GM18499 (cell line): ENCODE measurements at regions not wholly inside any gene's neighbourhood (a gene's known extent, or its start where the extent isn't known, plus 50 kb on each side); places are given as distances from the start of the nearest gene placed in this dataset.
"Not testable (repeated sequence)": the region's sequence is repeated elsewhere in the genome, so short reads cannot be mapped to it uniquely, and the experiment has no call there.

Source experiments
- ATAC-seq: cut with Tn5 transposase; IDR thresholded peaks from one replicate; pipeline ENCODE4 v1.9.1; 2021; ENCODE audit warnings: moderate number of reproducible peaks; ENCODE audit not compliant: insufficient read depth, unreplicated experiment

DNA sequence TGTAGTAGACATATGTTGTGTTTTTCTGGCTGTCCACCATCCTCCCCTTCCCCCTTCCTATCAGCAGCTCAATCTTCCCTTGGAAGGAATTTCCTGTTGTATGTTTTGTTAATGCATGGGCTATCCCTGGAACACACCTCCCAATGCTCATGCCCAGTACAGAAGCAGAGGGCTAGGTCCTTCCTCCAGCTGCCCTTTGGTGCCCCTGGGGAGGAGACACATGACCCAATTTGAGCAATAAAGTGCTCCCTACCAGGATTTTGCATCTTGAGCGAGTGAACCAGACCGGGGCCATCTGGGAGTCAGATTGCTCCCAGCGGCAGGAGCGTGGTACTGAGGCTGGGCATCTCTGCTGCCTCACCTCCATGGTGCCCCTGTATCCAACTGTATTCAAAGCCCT, 141.5 kb upstream of the MED13 start:
- no peak for ATAC-seq

- not testable (repeated sequence) for ATAC-seq
These were observed 132.1 kb upstream of the MED13 start for GRCh38 chr17:62197156-62197555.

DNA sequence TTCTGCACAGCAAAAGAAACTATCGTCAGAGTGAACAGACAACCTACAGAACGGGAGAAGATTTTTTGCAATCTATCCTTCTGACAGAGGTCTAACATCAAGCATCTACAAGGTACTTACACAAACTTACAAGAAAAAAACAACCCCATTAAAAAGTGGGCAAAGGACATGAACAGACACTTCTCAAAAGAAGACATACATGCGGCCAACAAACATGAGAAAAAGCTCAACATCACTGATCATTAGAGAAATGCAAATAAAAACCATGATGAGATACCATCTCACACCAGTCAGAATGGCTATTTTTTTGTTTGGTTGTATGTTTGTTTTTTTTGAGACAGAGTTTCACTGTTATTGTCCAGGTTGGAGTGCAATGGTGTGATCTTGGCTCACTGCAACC, 131.5 kb upstream of the MED13 start:
- not testable (repeated sequence) for ATAC-seq

GRCh38 chr17:62194401-62194800, 129.3 kb upstream of the MED13 start:
- no peak for ATAC-seq

- ATAC-seq: no peak
These were observed 128.2 kb upstream of the MED13 start for GRCh38 chr17:62193249-62193648.

GRCh38 chr17:62191390-62192361, 126.6 kb upstream of the MED13 start:
- no peak for ATAC-seq

GRCh38 chr17:62189377-62189776, 124.3 kb upstream of the MED13 start:
- no peak for ATAC-seq

GRCh38 chr17:62188713-62189112, 123.6 kb upstream of the MED13 start:
- no peak for ATAC-seq

GRCh38 chr17:62187681-62188080, 122.6 kb upstream of the MED13 start:
- ATAC-seq: no peak

DNA sequence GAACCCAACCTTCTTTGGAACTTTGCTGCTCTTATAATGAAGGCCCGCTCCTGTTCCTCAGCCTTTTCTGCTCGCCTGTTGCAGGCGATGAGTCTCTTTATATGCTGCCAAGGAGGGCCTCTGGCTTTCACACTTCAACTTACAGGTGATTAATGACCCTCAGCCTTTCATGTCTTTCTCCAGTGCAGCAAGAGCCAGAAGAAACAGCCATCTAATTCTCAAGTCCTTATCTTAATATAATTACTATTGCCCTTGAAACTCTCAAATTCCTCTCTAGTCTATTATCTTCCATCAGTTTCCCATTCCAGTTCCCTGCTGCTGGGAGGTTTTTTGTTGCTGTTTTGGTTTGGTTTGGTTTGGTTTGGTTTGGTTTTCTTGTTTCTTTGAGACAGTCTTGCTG, 121.8 kb upstream of the MED13 start:
- no peak for ATAC-seq

- no peak for ATAC-seq
These were observed 115.7 kb upstream of the MED13 start for GRCh38 chr17:62180772-62181171.

- no peak for ATAC-seq
These were observed 114.6 kb upstream of the MED13 start for GRCh38 chr17:62179525-62180161.

DNA sequence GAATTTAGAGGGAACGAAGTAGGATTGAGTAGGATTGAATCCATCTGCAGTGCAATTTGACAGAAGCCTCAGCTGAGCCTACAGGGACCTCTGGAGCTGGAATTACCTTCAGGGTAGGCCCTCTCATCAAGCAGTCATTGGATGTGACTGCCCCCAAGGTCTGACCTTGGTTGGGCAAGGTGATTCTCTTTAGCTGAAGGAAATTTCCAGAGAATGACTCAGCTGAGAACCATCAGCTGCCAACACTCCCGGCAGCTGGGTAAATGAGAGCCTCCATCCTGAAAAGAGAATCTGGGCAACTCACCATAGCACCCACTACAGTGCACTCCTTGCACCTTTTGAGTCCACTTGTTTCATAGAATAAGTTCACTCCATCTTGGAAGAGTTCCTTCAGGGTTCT, 113.5 kb upstream of the MED13 start:
- no peak for ATAC-seq

DNA sequence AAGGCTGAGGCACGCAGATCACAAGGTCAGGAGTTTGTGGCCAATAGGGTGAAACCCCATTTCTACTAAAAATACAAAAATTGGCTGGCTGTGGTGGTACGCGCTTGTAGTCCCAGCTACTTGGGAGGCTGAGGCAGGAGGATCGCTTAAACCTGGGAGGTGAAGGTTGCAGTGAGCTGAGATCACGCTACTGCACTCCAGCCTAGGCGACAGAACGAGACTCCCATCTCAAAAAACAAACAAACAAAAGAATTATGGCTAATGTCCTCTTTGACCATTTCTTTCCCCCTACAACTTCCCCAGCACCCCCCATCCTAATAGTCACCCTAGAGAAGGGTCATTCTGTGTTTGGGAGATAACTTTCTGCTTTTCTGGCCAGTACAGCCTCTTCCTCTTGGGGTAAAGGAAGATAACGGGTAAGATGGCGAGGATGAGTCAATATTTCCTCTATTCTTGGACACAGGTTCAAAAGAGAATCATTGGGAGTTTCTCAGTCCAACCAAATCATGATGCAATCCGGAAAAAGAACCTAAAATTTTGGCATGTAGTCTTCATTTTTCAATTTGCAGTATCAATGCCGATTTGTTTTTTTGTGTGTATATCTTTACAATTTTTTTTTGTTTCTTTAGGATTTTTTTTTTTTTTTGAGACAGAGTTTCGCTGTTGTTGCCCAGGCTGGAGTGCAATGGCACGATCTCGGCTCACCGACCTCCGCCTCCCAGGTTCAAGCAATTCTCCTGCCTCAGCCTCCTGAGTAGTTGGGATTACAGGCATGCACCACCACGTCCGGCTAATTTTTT, 107.6 kb upstream of the MED13 start:
- ATAC-seq: no peak

DNA sequence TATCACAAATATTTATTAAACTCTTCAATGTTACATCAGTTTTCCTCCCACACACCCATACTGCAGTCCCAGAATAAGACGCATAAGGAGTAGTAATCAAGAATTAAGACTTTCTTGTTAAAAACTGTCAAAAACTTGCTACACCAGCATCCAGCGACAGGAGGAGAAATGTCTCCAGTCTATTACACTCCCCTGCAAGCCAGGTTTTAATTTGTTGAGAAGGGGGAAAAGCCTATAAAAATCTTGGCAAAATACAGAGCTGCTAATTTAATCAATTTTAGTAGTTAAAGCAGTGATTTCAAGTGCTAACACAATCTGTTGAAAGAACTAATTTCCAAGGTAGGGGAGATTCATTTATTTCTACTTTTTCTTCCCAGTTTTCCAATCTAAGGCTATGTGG, 102.0 kb upstream of the MED13 start:
- ATAC-seq: no peak

DNA sequence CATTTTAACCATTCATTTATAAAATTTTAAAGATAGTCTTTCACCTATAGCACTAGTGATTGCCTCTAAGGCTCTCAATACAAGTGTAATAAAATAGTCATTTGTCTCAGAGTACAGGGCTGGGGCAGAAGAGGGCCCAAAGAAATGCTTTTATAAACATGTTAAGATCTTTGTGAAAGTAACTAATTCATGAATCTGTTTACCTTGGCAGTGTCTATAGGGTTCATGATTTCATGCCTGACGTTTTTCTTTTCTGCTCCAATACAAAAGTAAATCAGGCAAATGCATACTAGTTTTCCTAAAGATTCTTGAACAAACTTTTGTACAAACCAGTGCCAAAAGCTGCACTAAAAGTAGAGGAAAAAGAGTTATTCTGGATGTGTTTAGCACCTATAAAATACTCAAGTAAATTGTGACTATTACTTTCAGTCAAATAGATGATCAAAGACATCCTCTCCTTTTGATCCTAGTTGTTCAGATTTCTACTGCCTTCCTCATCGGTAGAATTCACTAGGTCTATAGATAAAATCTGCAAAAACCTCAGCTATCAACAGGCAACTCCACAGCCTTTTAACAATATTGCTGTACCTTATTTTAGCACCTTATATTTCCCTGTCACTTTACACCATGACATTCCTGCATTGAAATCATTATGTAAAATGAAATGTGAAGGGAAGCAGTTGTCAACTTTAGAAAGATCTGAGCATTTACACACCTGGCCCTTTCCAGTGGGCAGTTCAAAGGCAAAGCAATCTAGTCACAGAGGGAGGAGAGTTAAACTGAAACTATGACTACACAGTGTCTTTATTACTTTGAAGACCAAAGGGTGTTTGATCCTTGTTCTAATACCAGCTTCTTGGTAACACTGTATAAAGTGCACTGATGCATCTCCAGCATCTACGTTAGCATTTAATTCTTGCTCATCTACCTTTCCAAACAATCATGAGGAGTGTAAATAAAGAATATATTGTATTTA, 100.0 kb upstream of the MED13 start:
- ATAC-seq: no peak

- no peak for ATAC-seq
These were observed 98.8 kb upstream of the MED13 start for GRCh38 chr17:62163847-62164246.

DNA sequence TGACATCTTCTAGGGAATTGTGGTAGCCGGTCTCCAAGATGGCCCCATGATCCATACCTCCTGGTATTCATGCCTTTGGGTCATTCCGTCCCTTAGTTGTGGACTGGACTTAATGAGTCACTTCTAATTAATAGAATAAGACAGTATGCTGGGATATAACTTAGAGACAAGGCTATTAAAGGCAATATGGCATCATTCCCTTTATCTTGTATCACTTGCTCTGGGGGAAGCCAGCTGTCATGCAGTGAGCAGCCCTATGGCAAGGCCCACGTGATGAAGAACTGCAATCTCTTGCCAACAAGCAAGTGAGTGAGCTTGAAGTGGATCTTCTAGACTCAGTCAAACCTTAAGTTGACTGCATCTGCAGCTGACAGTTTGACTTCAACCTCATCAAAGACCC, 97.8 kb upstream of the MED13 start:
- ATAC-seq: no peak

DNA sequence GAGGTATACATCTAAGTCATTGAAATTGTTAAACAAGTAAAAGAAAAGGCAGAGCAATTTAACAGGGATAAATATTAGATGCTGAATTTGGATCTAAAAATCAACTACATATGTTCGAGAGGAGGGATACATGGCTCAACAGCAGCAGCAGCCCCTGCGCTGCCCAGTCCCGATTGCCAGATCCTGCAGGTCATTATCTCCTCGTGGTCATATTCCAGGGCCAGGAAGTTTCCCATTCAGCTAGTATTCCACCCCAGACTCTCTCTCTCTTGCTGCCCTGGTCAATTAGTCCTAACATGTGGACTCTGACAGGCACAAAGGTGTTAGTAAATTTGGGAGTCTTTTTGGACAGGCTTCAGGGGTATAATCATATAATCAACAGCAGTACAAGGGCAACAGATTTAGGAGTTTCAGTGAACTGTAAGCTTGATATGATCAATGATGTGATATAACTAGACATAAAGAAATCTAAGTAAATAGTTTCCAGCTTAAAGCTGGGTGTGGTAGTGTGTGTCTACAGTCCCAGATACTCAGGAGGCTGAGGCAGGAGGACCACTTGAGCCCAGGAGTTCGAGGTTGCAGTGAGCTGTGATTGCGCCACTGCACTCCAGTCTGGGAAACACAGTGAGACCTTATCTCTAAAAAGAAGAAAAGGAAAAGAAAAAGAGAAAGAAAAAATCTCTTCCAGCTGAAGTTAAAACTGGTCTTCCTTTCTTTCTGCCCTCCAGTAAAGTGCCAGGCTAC, 96.5 kb upstream of the MED13 start:
- ATAC-seq: no peak
